ENCODE measurements at regions not wholly inside any gene's neighbourhood (a gene's known extent, or its start where the extent isn't known, plus 50 kb on each side); places are given as distances from the start of the nearest gene placed in this dataset.

DNA sequence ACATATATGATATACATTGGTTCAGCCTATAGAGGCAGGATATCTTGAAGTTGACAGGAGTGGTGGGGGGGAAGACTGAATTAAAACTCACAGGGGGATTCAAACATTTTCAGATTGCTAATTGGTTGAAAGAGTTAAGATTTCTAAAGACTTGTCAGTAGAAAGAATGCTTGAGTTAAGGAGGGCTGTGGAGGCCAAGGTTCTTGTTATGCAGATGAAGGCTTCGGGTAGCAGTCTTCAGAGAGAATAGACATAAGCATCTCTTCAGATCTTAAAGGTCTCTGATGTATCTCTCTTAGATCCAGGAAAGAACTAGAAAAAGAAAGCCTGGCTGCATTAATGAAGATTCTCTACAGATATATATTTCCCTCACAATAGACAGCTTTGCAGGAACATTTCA is 209.8 kb upstream of the SEMA3D start:
- Mint-ChIP-seq H3K4me1 (no peaks in the 10 kb centered on the region), H3K27ac (no peak overlapping the region), H3K27me3 (no peaks in the 10 kb centered on the region), H3K9me3 (ENCODE audit: insufficient read depth) (peaks cover 3% of the 10 kb centered on the region), H3K4me3 (no peak overlapping the region)
- Histone ChIP-seq H3K27me3 (replicated peaks in 1 of 4; ENCODE audit: control extremely low read depth in 1 of 4, control insufficient read depth in 3 of 4, insufficient read depth in 4 of 4, low read length in 3 of 4) (no peaks in the 10 kb centered on the region), H3K9ac (ENCODE audit: low read length) (no peak overlapping the region), H3K4me1 (ENCODE audit: control insufficient read depth in 2 of 2, insufficient read depth in 2 of 2, low read length in 2 of 2) (no peaks in the 10 kb centered on the region), H3K4me3 (ENCODE audit: control extremely low read depth in 1 of 5, extremely low read depth in 1 of 5, insufficient read depth in 1 of 5, low read depth in 2 of 5, low read length in 4 of 5) (no peak overlapping the region), H3K9me3 (ENCODE audit: control extremely low read depth in 1 of 3, control insufficient read depth in 2 of 3, insufficient read depth in 1 of 3, low read length in 2 of 3) (no peaks in the 10 kb centered on the region), H3K36me3 (replicated peaks in 1 of 2; ENCODE audit: control extremely low read depth in 1 of 2, control insufficient read depth in 1 of 2, extremely low read depth in 1 of 2, insufficient read depth in 2 of 2, low read length in 1 of 2) (no peaks in the 10 kb centered on the region), H3K27ac (ENCODE audit: low read length in 2 of 2) (no peak overlapping the region), H3K79me2 (ENCODE audit: control insufficient read depth, insufficient read depth, low read length) (no peaks in the 10 kb centered on the region), H2AFZ (ENCODE audit: insufficient read depth, low read depth, low read length, poor library complexity, severe bottlenecking) (no peak overlapping the region), H4K20me1 (ENCODE audit: control insufficient read depth, insufficient read depth, low read length, poor library complexity, severe bottlenecking) (no peaks in the 10 kb centered on the region), H3K4me2 (replicated peaks; ENCODE audit: low read depth, low read length, poor library complexity, severe bottlenecking) (no peak overlapping the region)
- intact Hi-C loops (cut with micrococcal nuclease): no loop called here
- ATAC-seq (ENCODE audit: low read depth) (no peak), DNase-seq (no peak)
- WGBS (ENCODE audit: insufficient coverage): no CpG with 5 or more reads among the region's 1 CpG
- TF ChIP-seq, protein P1, sequence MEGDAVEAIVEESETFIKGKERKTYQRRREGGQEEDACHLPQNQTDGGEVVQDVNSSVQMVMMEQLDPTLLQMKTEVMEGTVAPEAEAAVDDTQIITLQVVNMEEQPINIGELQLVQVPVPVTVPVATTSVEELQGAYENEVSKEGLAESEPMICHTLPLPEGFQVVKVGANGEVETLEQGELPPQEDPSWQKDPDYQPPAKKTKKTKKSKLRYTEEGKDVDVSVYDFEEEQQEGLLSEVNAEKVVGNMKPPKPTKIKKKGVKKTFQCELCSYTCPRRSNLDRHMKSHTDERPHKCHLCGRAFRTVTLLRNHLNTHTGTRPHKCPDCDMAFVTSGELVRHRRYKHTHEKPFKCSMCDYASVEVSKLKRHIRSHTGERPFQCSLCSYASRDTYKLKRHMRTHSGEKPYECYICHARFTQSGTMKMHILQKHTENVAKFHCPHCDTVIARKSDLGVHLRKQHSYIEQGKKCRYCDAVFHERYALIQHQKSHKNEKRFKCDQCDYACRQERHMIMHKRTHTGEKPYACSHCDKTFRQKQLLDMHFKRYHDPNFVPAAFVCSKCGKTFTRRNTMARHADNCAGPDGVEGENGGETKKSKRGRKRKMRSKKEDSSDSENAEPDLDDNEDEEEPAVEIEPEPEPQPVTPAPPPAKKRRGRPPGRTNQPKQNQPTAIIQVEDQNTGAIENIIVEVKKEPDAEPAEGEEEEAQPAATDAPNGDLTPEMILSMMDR (IDR thresholded peaks at IDR 0.05): no peak
- TF ChIP-seq EZH2 (IDR thresholded peaks at IDR 0.05; ENCODE audit: borderline replicate concordance, insufficient read depth, low read depth, low read length, poor library complexity, severe bottlenecking): no peak
- CTCF ChIA-PET: no interaction called here
- POLR2A ChIA-PET: no interaction called here

DNA sequence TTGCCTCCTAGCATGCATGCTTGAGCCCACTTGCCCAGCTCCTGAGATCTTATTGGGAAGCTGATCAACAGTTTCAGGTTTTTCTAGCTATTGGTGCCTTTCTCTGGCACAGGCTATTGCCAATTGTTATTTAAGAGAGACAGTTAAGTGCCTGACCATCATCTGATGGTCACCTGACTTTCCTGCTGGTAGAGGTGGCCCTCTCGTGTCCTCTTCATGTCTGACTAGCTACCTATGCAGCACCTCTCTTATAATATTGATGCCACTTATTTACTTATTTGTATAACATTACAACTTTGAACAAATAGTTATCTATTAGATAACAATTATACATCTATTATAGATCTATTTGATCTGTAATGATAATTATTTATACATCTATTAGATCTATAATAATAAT is 205.9 kb upstream of the SEMA3D start:
- no peaks in the 10 kb centered on the region for H3K9me3 ChIP-seq (ENCODE audit: control extremely low read depth in 1 of 3, control insufficient read depth in 2 of 3, insufficient read depth in 1 of 3, low read length in 2 of 3)
- H3K79me2 ChIP-seq (ENCODE audit: control insufficient read depth, insufficient read depth, low read length): no peaks in the 10 kb centered on the region
- no peaks in the 10 kb centered on the region for H3K4me1 Mint-ChIP-seq
- ChIA-PET CTCF (no interaction called here), POLR2A (no interaction called here)
- H3K4me1 ChIP-seq (ENCODE audit: control insufficient read depth in 2 of 2, insufficient read depth in 2 of 2, low read length in 2 of 2): no peaks in the 10 kb centered on the region
- H3K9me3 Mint-ChIP-seq (ENCODE audit: insufficient read depth): peaks cover 3% of the 10 kb centered on the region
- ATAC-seq (ENCODE audit: low read depth): no peak
- no peak overlapping the region for H3K9ac ChIP-seq (ENCODE audit: low read length)
- no peaks in the 10 kb centered on the region for H3K27me3 Mint-ChIP-seq
- no peaks in the 10 kb centered on the region for H4K20me1 ChIP-seq (ENCODE audit: control insufficient read depth, insufficient read depth, low read length, poor library complexity, severe bottlenecking)
- no CpG with 5 or more reads among the region's 1 CpG for WGBS (ENCODE audit: insufficient coverage)
- no peaks in the 10 kb centered on the region for H3K27me3 ChIP-seq (replicated peaks in 1 of 4; ENCODE audit: control extremely low read depth in 1 of 4, control insufficient read depth in 3 of 4, insufficient read depth in 4 of 4, low read length in 3 of 4)
- H3K4me2 ChIP-seq (replicated peaks; ENCODE audit: low read depth, low read length, poor library complexity, severe bottlenecking): no peak overlapping the region
- no peaks in the 10 kb centered on the region for H3K36me3 ChIP-seq (replicated peaks in 1 of 2; ENCODE audit: control extremely low read depth in 1 of 2, control insufficient read depth in 1 of 2, extremely low read depth in 1 of 2, insufficient read depth in 2 of 2, low read length in 1 of 2)
- no peak overlapping the region for H3K4me3 Mint-ChIP-seq
- no peak for DNase-seq
- H3K27ac ChIP-seq (ENCODE audit: low read length in 2 of 2): no peak overlapping the region
- intact Hi-C loops (cut with micrococcal nuclease): no loop called here
- no peak overlapping the region for H3K27ac Mint-ChIP-seq
- TF ChIP-seq, protein P1 (IDR thresholded peaks at IDR 0.05): no peak
- TF ChIP-seq EZH2 (IDR thresholded peaks at IDR 0.05; ENCODE audit: borderline replicate concordance, insufficient read depth, low read depth, low read length, poor library complexity, severe bottlenecking): no peak
- H3K4me3 ChIP-seq (ENCODE audit: control extremely low read depth in 1 of 5, extremely low read depth in 1 of 5, insufficient read depth in 1 of 5, low read depth in 2 of 5, low read length in 4 of 5): no peak overlapping the region
- H2AFZ ChIP-seq (ENCODE audit: insufficient read depth, low read depth, low read length, poor library complexity, severe bottlenecking): no peak overlapping the region
